Embryonic facial prominence (tissue), 1 donor: ENCODE measurements at regions not wholly inside any gene's neighbourhood (a gene's known extent, or its start where the extent isn't known, plus 50 kb on each side); places are given as distances from the start of the nearest gene placed in this dataset.
"Not testable (repeated sequence)": the region's sequence is repeated elsewhere in the genome, so short reads cannot be mapped to it uniquely, and the experiment has no call there.

Source experiments
- DNase-seq: peaks from one replicate; pipeline ENCODE4 v3.0.0-alpha.2; 2016; ENCODE audit errors: extremely low spot score

- no peak for DNase-seq
Measured at GRCh38 chr6:103791458-103791857, 1068.3 kb downstream of the HACE1 start.

GRCh38 chr6:103784117-103784516 lies 1075.6 kb downstream of the HACE1 start:
- no peak for DNase-seq

- no peak for DNase-seq
Measured at GRCh38 chr6:103783329-103783728, 1076.4 kb downstream of the HACE1 start.

- DNase-seq, result no peak
Measured at GRCh38 chr6:103769431-103769830, 1090.3 kb downstream of the HACE1 start.

GRCh38 chr6:103750603-103751002 lies 1109.1 kb downstream of the HACE1 start:
- DNase-seq, result no peak

GRCh38 chr6:103734016-103734415 lies 1125.7 kb downstream of the HACE1 start:
- DNase-seq, result no peak

- DNase-seq, result no peak
Measured at GRCh38 chr6:103729658-103730057, 1130.1 kb downstream of the HACE1 start.

- no peak for DNase-seq
Measured at GRCh38 chr6:103723438-103724322, 1136.0 kb downstream of the HACE1 start.

- no peak for DNase-seq
Measured at GRCh38 chr6:103722683-103723082, 1137.0 kb downstream of the HACE1 start.

- DNase-seq, result no peak
Measured at GRCh38 chr6:103721923-103722322, 1137.8 kb downstream of the HACE1 start.

- DNase-seq, result no peak
Measured at GRCh38 chr6:103720393-103720792, 1139.3 kb downstream of the HACE1 start.

- DNase-seq, result no peak
Measured at GRCh38 chr6:103719545-103719944, 1140.2 kb downstream of the HACE1 start.

- DNase-seq, result no peak
Measured at GRCh38 chr6:103715269-103715668, 1144.5 kb downstream of the HACE1 start.

GRCh38 chr6:103709236-103709635 lies 1150.5 kb downstream of the HACE1 start:
- DNase-seq, result not testable (repeated sequence)

GRCh38 chr6:103707596-103708325 lies 1152.0 kb downstream of the HACE1 start:
- no peak for DNase-seq

GRCh38 chr6:103699769-103700168 lies 1160.0 kb downstream of the HACE1 start:
- DNase-seq, result no peak

- no peak for DNase-seq
Measured at GRCh38 chr6:103687430-103687829, 1172.3 kb downstream of the HACE1 start.

- DNase-seq, result no peak
Measured at GRCh38 chr6:103680116-103680515, 1179.6 kb downstream of the HACE1 start.

GRCh38 chr6:103677290-103677689 lies 1182.4 kb downstream of the HACE1 start:
- DNase-seq, result no peak

- DNase-seq, result no peak
Measured at GRCh38 chr6:103675807-103676406, 1183.8 kb downstream of the HACE1 start.

- no peak for DNase-seq
Measured at GRCh38 chr6:103674790-103675189, 1184.9 kb downstream of the HACE1 start.

GRCh38 chr6:103672169-103672568 lies 1187.5 kb downstream of the HACE1 start:
- DNase-seq, result no peak

- no peak for DNase-seq
Measured at GRCh38 chr6:103629613-103630012, 1230.1 kb downstream of the HACE1 start.
